Endothelial cell of hepatic sinusoid (primary cell): ENCODE measurements at regions not wholly inside any gene's neighbourhood (a gene's known extent, or its start where the extent isn't known, plus 50 kb on each side); places are given as distances from the start of the nearest gene placed in this dataset.
"Not testable (repeated sequence)": the region's sequence is repeated elsewhere in the genome, so short reads cannot be mapped to it uniquely, and the experiment has no call there.

ENCODE experiments used
- in situ Hi-C: cut with HindIII; loops from 2 replicates; pipeline ENCODE4 v1.10.0; 2017; ENCODE audit warnings: low sequenced_read_pairs

DNA sequence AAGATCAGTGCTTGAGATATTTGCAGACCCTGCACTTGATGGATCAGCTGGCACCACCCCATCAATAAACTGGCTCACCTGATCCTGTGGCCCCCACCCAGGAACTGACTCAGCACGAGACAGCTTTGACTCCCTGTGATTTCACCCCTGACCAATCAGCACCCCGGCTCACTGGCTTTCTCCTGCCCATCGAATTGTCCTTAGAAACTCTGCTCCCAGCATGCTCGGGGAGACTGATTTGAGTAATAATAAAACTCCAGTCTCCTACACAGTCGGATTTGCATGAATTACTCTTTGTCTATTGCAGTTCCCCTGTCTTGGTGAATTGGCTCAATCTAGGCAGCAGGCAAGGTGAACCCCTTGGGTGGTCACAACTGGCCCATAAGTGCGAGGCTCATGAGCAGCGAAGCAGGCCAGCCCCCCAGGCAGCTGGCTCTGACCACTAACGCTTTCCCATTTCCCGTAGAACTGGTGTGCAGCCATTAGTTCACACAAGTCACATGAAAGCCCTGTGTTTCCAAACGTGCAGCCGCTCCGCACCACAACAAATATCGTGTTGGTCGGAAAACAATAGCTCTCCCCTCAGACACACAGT, 79.6 kb downstream of the RSPH3 start:
- in situ Hi-C loops = no loop called here

DNA sequence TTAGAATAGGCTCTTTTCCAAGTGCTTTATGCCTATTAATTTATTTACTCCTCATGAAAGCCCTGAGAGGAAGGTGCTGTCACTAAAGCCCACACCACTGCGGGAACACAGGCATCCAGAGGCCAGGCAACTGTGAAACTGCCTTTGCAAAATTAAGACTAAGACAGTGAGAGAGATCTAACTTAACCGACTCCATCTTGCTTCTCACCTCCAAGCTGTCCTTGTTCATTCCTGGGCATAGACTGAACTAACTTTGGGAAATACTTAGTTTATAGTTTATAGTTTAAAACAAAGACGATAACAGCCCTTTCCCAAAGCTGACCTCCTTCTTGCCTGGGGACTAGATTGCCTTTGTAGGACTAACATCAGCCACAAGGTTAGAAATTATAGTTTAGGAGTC, 80.1 kb downstream of the RSPH3 start:
- in situ Hi-C loops = no loop called here

DNA sequence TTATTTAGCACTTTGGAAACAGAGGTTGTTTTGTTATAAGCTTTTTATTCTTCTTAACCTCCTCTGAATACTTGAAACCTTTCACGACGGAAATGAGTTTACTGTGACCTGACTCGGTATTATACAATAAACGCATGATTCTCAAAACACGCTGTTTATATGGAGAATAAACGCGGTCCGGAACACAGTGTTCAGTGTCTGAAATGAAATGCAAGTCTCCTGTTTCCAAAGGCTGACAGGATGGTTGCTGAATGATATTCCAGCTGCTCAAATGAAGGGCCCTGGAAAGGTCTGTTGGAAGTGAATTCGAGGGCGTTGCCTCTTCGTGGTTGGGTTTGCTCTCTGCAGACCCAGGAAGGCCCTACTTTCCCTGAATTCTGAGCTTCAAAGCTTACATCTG, 83.4 kb downstream of the RSPH3 start:
- in situ Hi-C loops = no loop called here

DNA sequence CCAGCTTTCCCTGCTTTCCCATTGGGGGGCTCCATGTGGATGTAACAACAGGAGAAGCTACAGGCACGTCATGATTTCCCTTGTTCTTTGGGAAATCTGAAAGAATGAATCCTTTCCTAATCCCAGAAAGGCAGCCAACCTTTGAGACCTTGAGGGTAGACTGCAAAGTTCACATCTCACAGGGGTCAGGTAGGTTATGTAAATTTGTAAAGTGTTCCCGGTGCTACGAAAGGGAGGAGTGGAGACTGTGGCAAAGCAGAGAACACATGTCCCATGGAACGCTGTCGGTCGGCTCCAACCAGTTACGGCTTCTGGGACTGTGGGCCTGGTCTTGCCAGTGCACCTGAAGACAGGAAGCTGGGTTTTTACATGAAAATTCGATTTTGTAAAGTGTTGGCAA, 85.1 kb downstream of the RSPH3 start:
- in situ Hi-C loops = no loop called here

DNA sequence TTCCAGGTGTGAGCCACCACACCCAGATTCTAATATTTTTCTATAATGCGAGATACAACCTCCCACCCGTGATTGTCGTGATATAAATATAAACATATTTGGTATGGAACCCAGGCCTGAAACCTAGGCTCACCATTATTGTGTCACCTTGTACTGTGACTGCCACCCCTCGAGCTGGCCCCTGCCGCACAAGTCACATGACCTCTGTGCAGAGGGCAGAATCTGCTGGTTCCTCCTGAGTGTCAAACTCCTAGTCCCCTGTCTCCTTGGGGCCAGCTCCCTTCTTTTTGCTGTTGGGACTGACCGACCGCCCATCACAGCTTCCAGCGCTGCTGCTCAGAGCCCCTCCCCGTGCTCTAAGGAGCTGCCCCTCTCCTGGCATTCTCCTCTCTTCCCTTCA, 86.4 kb downstream of the RSPH3 start:
- in situ Hi-C loops = no loop called here

DNA sequence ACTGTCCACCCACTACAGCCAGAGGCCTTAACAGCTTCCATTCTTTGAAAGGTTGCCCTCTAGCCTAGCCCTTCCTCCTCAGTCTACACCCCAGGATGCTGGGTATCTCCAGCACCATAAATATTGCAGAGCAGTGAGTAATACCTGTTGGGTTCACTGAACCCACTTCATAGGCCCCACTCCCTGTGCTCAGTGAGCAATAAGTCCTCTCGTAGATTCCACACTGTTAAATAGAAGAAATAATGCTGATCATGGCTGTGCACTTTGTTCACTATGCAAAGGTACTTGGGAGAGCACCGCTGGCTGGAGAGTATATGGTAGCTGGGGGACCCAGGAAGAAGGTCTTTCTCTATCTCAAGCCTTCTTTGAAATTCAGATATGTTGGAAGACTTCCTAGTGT, 87.3 kb downstream of the RSPH3 start:
- in situ Hi-C loops = no loop called here

DNA sequence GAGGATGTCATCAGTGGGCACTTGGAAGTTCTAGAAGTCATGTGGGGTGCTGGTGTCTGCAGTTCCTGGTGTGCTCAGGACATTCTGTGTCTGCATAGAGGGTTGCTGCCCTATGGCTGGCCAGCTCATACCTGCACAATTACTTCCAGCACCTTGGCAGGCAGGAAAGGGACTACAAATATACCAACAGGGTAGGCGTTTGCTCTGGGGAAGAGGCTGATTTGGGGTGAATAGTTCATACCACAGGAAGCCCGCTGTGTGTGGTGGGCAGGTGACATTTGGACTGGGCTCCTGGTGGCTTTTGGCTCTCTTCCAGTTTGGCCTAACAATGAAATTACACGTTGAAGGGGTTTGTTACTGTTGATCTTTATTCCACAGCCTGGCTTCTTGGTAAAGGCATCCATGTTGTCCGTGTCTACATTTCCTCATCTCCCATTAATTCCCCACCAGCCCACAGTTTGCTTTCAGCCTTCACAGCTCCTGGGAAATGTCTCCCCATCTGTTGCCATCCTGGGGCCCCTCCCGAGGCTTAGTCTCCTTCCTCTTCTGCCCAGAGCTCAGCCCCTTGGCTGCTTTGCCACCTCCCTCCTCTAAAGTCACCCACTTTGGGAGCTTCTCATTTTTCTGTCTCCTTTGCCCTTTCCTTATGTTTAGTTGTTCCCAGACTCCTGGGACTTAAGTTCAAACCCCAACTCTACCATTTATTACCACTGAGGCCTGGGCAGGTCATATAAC, 88.1 kb downstream of the RSPH3 start:
- in situ Hi-C loops = no loop called here

DNA sequence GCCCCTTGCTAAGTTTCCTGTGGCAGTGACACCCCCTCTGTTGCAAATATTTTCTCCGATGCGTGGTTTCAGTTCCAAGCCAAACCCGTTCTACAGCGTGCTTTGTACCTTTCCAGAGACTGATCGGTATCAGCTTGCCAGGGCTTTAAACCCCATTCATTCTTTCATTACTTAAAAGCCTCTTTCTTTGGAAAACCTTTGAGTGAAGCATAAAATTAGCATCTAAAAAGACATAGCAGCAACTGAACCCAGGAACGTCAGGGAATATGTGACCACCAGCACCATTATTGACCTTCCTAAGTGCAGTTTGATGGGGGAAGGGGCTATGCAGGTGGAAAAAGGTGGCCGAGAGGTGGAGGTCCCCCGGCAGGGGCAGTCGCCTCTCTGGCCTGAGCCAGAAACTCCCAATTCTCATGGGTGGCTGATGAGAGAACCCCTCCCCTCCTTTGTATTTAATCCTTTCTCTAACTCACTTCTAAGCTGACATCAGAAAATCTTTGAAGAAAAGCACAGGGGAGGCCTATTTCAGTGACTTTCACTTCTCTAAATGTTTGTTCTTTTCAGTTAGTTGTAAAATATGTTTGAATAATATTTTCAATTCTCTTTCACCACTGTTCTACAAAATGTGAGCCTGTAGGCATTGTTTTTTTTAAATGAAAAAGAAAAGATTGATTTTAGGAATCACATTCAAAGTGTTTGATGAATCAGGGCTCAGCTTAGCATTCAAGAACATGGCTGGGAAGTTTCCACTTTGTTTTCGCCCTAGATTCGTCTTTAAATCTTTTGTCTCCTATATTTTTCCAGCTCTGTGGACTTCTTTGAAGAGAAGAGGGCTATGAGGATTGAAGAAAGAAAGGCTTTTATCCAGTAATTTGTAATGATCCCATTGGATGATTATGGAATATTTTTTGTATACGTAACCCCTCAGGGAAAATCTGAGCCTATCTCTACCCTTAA, 89.2 kb downstream of the RSPH3 start:
- in situ Hi-C loops = no loop called here

DNA sequence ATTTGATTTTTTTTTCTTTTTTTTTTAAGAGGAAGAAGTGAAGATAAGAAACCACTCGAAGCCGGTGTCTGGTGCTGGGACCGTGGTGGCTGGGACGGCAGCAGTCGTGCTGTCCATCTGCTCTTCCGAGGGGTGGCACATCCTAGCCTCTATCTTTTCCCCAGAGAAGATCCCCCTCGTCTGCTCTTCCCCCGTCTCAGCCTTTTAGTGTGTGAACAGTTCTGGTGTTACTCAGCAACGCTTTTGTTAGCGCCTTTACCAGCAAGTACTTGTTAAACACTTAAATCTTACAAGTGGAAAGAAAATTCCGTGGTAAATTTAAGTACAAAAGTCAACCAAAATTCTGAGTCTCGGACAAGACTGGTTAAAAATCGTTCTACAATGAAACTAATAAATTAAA, 90.1 kb downstream of the RSPH3 start:
- in situ Hi-C loops = no loop called here

DNA sequence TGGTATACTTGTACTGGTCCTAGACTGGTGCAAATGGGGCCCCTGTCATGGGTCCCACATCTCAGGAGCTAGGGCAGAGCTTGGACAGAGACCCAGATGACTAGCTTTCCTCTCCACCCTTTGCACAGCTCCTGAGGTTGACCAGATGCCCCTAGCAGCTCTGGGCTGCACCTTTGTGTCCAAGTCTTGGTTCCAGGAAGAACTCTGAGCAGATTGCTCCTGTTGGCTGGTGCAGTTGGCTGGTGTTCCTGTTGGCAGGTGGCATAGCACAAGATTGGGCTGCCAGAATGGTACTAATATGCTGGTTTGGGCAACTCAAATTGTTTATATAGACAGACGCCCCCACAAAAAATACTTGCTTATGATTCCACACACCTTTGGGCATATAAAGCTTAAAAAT, 89.4 kb upstream of the EZR start:
- in situ Hi-C loops = no loop called here

DNA sequence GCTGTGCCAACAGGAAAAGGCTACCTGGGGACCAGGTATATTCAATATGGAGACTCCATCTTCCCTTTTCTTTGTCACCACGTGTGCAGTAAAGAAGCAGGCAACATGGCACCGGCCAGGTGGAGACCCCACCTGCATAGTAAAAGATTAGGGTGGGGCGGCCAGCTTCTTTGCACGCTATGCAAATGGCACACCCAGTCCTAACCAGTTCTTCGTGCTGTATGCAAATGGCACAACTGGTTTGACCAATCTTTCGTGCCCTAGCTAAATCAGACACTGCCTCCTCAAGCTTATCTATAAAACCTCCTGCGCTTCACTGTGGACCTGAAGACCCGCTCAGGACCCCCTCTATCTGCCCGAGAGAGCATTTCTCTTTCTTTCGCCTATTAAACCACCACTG, 88.8 kb upstream of the EZR start:
- in situ Hi-C loops = no loop called here

DNA sequence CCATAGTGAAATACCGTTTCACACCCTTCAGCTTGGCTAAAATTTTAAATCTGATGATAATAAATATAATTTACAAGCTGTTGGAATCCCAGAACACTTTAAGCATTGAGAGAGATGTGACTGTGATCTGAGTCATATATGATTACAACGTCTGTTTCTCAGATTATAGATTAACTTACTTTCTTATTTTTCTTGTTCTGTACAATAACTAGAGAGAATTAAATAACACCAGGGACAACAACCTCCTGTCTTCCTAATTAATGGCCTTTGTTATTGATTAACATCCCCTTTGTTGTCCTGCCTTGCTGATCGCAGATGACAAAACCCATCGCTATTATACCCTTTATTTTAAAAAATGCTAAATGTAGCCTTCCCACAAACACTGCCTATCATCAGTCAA, 87.8 kb upstream of the EZR start:
- in situ Hi-C loops = no loop called here

DNA sequence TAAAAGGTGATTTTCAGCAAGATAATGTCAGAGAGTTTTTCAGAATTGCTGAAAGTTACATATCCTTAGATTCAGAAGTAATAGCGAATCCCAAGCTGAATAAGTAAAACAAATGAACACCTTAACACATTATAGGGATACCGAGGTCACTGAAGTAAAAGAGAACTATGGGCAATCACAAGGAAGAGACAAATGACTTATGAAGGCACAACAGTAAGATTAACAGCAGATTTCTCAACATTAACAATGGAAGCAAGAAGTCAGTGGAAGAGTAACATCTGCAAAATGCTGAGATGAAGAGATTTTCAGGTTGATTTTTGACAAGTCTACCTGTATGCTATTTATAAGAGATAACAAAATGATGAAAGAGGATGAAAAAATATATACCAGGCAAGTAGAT, 86.1 kb upstream of the EZR start:
- in situ Hi-C loops = no loop called here

DNA sequence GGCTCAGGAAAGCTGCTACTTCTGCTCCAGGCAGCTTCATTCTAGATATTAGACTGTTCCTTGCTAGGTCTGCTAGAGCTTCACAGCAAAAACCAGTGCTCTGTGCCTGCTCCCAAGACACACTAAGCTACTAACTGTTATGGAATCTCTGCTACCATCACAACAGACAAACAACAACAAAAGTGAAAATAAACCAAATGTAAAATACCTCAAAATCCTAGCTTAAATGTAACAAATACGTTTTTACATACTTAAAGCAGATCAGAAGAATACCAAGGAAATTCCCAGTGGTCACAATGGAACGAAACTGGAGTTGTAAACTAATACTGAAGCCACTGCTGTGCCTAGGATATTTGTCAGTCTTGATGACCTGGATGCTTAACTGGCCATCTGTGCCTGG, 84.6 kb upstream of the EZR start:
- in situ Hi-C loops = loop anchor here (5.0 kb wide), 1 partner anchor 68 kb away; no protein-coding TSS in a partner anchor

DNA sequence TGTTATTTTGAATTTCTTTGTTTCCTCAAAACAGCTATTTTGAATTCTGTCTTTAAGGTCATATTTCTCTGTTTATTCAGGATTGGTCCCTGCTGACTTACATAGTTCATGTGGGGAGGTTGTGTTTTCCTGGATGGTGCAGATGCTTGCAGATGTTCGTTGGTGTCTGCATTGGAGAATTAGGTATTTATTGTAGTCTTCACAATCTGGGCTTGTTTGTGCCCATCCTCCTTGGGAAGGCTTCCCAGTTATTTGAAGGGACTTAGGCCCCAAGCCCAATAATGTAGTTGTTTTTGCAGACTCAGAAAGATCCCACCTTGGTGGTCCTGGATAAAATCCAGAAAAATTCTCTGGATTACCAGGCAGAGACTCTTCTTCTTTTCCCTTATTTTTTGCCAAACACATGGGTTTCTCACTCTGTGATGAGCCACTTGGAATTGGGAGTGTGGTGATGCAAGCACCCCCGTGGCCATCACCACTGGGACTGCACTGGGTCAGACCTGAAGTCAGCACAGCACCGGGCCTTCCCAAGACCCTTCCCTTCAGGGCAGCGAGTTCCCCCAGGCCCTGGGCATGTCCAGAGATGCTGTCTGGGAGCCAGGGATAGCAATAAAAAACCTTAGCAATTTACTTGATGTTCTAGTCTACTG, 81.6 kb upstream of the EZR start:
- in situ Hi-C loops = loop anchor here (5.0 kb wide), 1 partner anchor 72 kb away; no protein-coding TSS in a partner anchor

DNA sequence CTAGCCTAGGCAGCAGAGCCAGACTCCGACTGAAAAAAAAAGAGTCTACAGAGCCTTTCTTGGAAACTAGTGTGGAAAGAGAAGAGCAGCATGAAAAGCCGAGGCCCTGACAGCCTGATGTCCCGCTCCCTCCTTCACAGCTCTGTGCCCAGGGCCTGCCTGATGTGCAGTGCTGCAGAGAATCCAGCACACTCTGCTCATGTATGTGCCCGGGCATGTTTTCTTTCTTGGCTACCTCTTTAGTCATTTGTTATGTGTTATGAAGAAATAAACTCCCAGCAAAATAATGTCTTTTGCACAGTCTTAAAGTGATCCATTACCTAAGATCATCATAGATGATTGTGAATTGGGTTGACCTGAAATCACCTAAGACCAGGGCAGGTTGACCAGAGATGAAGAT, 78.1 kb upstream of the EZR start:
- in situ Hi-C loops = no loop called here

DNA sequence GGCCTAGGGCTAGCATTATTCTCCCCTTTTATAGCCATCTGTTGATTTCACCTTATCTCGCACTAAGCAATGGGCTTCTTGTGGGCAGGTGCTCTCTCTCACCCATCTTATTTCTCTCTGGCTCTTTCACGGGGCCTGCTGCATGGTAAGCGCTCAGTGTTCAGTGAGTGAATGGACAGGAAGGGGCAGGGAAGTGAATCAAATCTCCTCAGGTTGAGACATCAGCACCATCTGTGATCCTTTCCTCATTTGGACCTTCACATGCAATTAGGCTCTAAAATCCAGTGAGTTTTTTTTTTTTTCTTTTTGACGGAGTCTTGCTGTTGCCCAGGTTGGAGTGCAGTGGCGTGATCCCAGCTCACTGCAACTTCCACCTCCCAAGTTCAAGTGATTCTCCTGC, 76.5 kb upstream of the EZR start:
- in situ Hi-C loops = no loop called here

DNA sequence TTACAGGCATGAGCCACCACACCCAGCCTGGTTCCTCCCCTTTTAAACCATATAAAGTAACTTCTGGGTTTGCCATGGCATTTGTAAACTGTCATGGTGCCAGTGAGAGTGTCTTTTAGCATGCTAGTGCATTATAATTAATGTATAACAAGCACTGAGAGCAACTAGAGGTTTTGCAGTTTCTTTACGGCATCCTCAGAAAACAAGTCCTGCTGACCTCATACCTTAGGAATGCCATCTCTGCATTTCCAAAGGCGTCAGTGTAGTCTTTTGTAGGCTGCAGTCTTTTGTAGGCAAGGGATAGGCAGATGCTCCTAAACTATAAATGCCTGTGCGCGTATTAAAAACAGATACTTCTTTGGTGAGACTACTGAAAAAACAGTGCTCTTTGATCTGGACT, 75.0 kb upstream of the EZR start:
- in situ Hi-C loops = no loop called here

DNA sequence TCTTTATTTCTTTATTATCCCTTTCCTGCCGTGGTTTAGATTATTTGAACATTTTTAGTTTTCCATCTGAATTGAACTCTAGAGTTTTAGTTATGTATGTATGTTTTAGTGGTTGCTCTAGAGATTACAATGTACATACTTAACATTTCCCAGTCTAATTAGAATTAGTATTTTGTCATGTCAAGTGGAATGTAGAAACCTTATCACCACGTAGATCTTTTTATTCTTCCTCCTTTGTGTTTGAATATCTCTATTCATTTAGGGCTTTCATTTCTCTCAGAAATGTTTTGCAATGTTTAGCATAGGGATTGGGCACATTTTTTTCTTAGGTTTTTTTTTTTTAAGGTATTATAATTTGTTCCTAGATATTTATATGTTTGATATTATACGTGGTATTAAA, 73.1 kb upstream of the EZR start:
- in situ Hi-C loops = no loop called here

DNA sequence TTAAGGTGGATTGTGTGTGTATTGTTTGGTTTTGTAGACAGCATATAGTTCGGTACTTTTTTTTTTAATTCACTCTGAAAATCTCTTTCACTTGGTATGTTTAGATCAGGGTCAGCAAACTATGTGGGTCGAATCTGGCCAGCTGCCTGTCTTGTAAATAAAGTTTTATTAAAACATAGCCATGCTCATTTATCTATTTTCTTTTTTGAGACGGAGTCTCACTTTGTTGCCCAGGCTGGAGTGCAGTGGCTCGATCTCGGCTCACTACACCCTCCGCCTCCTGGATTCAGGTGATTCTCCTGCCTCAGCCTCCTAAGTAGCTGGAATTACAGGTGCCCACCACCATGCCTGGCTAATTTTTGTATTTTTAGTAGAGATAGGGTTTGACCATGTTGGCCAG, 72.4 kb upstream of the EZR start:
- in situ Hi-C loops = not testable (repeated sequence)

DNA sequence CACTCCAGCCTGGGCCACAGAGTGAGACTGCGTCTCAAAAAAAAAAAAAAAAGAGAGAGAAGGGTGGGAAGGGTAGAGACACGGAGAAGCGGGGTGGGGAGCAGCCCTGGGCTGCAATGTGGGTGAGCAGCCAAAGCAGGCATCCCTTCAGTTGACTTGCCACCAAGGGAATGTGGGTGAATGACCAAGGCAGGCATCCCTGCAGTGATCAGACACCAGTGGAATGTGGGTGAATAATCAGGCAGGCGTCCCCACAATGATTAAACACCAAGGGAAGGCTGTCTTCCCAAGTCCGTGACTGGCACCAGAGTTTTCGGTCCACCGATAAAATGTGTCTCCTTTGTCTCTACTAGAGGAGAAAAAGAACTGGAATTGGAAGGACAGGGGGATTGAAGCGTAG, 69.0 kb upstream of the EZR start:
- in situ Hi-C loops = not testable (repeated sequence)
